ENCODE measurements at regions not wholly inside any gene's neighbourhood (a gene's known extent, or its start where the extent isn't known, plus 50 kb on each side); places are given as distances from the start of the nearest gene placed in this dataset.

- DNase-seq = no peak
Measured at GRCh38 chr2:146158072-146158674, 1638.3 kb upstream of the ZEB2 start.

DNA sequence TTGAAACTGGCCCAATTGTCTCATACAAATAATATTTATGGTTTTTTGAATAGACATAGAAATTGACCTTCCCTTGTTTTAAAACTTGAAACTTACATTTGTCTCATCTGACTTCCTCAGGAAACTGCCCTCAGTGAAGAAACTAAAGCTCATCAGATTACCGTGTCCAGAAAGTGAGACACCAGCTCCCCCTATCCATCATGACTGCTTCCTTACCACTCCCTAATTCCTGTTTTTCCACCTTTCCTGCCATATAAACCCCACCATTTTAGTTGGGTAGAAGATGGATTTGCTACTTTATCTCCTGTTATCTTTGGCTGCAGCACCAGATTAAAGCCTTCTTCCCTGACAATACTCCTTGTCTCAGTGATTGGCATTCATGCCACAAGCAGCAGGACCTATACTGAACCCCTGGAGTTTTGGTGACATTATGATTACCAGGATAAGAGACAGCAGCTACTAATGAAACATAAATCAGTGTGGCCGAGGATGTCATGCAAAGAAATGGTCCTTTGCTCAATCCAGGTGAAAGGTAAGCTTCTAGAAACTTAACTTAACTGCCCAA is 1627.6 kb upstream of the ZEB2 start:
- DNase-seq = no peak

DNA sequence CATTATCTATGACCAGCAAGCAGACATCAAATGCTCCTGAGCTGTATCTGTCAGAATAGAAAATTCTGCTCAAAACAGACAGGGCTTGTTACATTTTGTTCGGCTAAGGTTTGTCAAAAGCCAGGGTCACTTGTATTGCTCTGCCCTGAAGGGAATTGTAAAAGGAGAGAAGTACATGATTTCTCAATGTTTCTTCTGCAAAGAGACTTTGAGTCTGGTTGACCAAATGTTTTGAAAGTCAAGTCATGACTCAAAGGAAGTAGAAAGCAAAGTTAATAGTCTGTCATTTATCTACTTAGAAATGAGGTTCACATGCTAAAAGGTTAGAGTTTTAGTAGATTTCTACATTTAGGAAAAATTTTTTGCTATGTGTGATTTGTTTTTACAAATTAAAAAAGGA is 1624.1 kb upstream of the ZEB2 start:
- DNase-seq = no peak

DNA sequence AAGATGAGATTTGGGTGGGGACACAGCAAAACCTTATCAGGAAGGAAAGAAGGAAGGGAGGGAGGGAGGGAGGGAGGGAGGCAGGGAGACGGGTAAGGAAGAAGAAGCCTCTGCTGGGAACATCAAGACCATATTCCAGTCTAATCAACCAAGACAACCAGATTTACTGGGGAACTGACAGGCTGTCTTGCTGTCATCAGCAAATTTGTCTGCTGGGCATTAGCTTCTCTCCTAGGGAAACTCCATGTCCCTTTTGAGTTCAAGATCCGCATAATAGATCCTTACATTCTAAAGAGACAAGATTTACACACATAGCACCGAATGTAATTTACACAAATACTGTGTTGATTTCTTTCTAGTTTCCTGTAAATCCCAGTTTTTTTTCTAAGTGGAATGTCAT is 1618.9 kb upstream of the ZEB2 start:
- DNase-seq = no peak

DNA sequence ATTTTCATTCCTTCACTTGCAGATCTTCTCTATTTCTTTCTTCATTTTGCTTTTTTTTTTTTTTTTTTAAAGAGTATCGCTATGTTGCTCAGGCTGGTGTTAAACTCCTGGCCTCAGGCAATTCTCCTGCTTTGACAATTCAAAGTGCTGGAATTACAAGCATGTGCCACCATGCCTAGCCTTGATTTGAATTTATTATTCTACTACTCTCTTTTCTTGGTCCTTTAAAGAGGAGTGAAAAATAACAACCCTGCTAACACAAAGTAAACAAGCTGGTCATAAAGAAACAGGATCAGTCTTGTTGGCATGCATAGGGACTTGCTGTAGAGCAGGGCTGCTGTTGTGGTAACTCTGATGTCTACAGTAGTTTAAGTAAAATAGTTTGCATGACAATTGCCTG is 1615.3 kb upstream of the ZEB2 start:
- DNase-seq = no peak

DNA sequence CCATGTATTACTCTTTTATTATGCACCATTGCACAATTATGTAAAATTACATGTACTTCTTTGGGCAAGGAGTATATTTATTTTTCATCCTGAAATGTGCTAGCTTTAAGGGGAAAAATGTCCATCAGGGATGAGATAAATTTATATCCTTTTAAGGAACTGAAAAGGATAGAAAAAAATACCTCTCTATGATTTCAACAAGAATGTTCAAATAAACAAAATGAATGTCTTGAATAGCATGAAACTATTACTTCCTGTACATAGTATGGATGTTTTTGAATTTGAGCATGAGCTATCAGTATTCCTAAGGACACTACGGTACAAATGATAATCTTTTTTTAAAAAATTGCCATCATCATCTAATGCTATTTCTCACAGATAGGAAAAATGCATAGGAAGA is 1611.9 kb upstream of the ZEB2 start:
- no peak for DNase-seq

DNA sequence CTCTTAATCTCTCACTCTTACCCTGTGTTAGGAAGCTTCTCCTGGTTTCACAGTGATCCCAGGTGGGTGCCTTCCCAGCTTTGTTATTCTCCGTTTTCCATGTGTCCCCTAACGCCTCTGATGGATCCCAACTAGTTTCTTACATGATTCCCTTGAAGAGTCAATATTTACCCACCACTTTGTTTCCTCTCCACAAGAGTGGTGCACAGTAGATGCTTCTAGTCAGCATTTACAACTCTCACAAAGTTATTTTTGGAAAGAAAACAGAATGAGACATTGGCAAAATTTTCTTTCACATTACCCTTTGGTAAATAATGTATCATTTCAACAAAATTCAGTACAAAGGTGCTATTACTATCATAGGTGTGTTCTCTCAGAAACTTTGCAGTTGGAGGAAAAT is 1611.1 kb upstream of the ZEB2 start:
- no peak for DNase-seq

DNA sequence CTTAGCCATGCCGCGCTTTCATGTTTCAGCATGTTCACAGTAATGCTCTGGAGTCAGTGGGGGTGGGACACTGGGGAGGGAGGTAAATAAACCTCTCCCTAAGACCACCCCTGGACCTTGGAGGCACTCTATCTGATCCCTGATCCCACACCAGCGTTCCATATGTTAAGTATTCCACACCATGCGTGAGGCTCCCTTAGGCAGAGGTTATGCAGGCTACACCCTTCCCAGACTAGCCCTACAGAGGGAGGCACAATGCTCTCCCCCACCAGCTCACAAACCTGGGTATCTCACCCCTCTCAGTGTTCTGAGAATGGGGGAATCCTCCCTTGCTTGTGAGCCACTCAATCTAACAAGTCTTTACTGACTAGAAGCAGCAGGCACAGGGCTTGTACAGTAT is 1610.4 kb upstream of the ZEB2 start:
- no peak for DNase-seq

GRCh38 chr2:146129231-146129630 is 1609.3 kb upstream of the ZEB2 start:
- no peak for DNase-seq

DNA sequence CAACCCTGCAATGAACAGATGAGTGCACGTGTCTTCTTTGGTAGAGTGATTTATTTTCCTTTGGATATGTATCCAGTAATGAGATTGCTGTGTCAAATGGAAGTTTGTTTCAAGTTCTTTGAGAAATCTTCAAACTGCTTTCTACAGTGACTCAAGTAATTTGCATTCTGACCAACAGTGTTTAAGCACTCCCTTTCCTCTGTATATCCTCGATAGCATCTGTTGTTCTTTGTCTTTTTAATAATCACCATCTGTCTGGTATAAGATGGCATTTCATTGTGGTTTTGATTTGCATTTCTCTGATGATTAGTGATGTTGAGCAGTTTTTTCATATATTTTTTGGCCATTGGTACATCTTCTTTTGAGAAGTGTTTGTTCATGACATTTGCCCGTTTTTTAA is 1608.3 kb upstream of the ZEB2 start:
- peak; percentile 42 for DNase-seq

GRCh38 chr2:146125551-146125950 is 1605.6 kb upstream of the ZEB2 start:
- no peak for DNase-seq

DNA sequence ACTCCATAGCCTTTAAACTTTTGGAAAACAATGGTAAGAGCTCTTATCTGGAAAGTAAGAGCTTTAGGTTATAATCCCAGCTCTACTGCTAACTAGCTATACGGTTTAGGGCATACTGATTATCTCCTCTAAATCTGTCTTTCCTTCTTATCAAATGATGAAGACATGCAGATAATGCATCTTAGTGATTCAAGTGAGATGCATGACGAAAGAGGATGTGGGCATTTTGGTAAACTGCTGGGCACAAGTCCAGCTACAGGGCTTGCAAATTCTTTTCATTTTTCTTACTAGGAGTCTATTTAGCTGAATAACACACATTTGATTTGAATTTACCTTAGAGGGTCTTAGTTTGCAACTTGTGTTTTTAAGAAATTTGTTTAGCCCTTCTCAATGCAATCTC is 1604.8 kb upstream of the ZEB2 start:
- no peak for DNase-seq

DNA sequence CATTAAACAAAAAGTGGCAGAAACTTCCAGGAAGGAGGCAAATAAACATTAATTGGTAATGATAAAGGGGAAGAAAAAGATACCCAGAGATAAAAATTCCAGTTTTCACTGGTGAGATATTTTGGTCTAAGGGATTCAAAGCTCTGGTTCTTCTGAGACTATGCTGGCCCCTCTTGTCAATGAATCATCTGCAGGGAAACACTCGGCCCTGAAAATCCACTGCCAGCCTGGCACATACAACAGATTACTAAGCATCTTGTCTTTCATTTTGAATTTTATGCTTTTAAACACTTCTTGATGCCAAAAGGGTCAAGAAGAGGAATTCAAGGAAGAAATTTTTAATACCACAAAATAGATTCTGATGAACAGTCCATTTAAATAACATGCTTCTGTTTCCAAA is 1603.8 kb upstream of the ZEB2 start:
- DNase-seq = no peak

DNA sequence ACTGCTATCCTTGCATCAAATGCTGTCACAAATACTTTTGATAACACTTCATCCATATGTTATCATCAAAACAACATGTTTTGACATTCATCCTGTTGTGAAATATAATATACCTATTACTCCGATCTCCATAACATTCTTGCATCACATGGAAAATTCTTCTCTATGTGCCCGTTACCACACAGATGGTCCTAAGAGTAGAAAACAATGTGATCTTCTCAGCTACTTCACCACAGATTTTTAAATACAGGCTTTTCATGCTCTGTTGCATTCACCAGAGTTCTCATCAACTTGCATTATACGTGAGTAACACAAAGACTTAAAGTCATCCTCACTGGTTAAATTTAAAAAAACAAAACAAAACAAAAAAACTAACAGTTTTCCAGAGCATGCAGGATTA is 1603.3 kb upstream of the ZEB2 start:
- peak; percentile 62 for DNase-seq

DNA sequence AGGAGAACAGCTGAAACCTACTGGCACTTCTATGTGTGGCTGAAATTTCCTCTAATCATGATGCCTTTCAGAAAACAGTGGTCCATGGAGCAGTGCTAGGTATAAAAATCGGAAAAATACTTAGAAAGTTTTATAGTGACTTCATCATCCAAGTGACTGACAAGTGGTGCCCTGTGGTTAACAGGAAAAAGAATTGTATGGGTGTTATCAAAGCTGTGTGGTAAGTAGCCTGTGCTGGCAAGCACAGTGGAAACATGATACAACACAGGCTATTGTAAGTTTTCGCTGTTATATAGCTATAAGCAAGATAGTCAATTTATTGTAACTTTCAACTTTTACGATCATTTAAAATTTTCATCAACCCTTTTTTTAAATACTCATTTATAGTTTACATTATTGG is 1599.7 kb upstream of the ZEB2 start:
- no peak for DNase-seq

GRCh38 chr2:146108993-146109392 is 1589.1 kb upstream of the ZEB2 start:
- DNase-seq = no peak

GRCh38 chr2:146094185-146094584 is 1574.3 kb upstream of the ZEB2 start:
- DNase-seq = no peak

- no peak for DNase-seq
Measured at GRCh38 chr2:146081459-146081858, 1561.5 kb upstream of the ZEB2 start.

GRCh38 chr2:146080925-146081324 is 1561.0 kb upstream of the ZEB2 start:
- DNase-seq = no peak

GRCh38 chr2:146079216-146079615 is 1559.3 kb upstream of the ZEB2 start:
- DNase-seq = no peak

DNA sequence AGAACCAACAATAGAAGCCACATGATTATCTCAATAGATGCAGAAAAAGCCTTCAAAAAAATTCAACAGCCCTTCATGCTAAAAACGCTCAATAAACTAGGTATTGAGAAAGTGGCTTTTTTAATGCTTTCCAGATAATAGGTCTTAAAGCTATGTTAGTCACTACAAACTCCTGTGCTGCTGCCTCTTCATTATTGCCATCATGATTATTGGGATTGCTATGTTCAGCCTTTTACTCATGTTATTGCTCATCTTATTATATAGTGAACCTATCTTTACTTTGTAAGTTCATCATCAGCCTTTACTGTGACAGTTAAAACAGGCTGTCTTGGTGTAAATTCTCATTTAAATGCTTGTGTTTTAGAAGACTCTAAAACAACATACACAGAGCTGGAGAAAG is 1557.2 kb upstream of the ZEB2 start:
- DNase-seq = no peak

- no peak for DNase-seq
Measured at GRCh38 chr2:146068051-146068450, 1548.1 kb upstream of the ZEB2 start.

DNA sequence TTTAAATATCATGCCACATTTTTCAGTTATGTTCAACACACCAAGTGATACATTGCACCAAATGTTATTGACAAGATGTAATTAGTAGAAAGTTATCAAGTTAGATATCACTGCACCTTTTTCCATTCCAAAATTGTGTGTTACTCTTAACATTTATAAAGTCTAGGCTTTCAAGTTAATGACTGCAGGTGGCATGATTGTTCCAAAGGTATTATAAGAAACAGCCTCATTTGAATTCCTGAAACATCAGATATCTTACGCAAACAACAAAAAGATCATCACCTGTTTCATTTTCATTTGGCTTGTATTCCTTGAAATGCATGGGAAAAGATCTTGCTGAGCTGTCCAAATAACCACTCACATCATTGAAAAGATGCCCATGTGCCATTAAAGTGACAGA is 1528.2 kb upstream of the ZEB2 start:
- no peak for DNase-seq

- DNase-seq = no peak
Measured at GRCh38 chr2:146041274-146041910, 1521.5 kb upstream of the ZEB2 start.

- DNase-seq = no peak
Measured at GRCh38 chr2:146040051-146040450, 1520.1 kb upstream of the ZEB2 start.
